Heart left ventricle (tissue), 13 donors: ENCODE measurements at regions not wholly inside any gene's neighbourhood (a gene's known extent, or its start where the extent isn't known, plus 50 kb on each side); places are given as distances from the start of the nearest gene placed in this dataset.

ENCODE experiments used
- POLR2A ChIP-seq, 2 donors: fragments of 450-650 bp; IDR thresholded peaks; one replicate each; pipeline ENCODE4 v1.6.1; 2017; ENCODE audit warnings: antibody characterized with exemption in 2 of 2, mild to moderate bottlenecking in 2 of 2, moderate library complexity in 2 of 2
- TF ChIP-seq, protein P1 (sequence below), 12 donors: fragments of 200-600 bp; sonication (generic) in 4 of 12; IDR thresholded peaks; one replicate each; pipeline versions ENCODE4 v1.5.0 to v1.8.0; 2018 to 2022; ENCODE audit warnings: antibody characterized with exemption in 12 of 12, mild to moderate bottlenecking in 5 of 12
- donor health status: ischemic (EF 13 %, LVEDD 7.1; RV severe dilation, severe dysfunction).
- donor health status: DM: no; HTN: yes; CAD: no.
- donor health status: DM: no; HTN: no; CAD: no.
- donor health status: ischemic (EF 25% LVEDD 6.9; RV normal size, moderate dysfunction).
- donor health status: ischemic (EF 25% LVEDD 5.7; RV mildly dilated, moderate dysfunction).
- donor health status: ischemic (EF 35%, LVEDD 5.7; RV mildly dilated, moderate dysfunction).
- donor health status: nonischemic (EF 11% LVEDD 7.7; RV severe dilation, severe dysfunction).
- donor health status: DM: yes; HTN: yes; CAD: no.
- donor health status: PGD.
- donor health status: ischemic (EF 29% LVEDD 5.4; RV normal size, mild dysfunction).
- donor health status: nonischemic (EF 23%, LVEDD 6.1; RV moderate dilation, normal function).

GRCh38 chr4:62454535-62454934 lies 1254.4 kb downstream of the ADGRL3 start:
- TF ChIP-seq, protein P1, sequence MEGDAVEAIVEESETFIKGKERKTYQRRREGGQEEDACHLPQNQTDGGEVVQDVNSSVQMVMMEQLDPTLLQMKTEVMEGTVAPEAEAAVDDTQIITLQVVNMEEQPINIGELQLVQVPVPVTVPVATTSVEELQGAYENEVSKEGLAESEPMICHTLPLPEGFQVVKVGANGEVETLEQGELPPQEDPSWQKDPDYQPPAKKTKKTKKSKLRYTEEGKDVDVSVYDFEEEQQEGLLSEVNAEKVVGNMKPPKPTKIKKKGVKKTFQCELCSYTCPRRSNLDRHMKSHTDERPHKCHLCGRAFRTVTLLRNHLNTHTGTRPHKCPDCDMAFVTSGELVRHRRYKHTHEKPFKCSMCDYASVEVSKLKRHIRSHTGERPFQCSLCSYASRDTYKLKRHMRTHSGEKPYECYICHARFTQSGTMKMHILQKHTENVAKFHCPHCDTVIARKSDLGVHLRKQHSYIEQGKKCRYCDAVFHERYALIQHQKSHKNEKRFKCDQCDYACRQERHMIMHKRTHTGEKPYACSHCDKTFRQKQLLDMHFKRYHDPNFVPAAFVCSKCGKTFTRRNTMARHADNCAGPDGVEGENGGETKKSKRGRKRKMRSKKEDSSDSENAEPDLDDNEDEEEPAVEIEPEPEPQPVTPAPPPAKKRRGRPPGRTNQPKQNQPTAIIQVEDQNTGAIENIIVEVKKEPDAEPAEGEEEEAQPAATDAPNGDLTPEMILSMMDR (IDR thresholded peaks at IDR 0.05): no peak
- TF ChIP-seq POLR2A (IDR thresholded peaks at IDR 0.05): no peak
